ENCODE measurements at regions not wholly inside any gene's neighbourhood (a gene's known extent, or its start where the extent isn't known, plus 50 kb on each side); places are given as distances from the start of the nearest gene placed in this dataset.

GRCh38 chr15:96066126-96066525 is 264.4 kb upstream of the NR2F2 start:
- TF ChIP-seq POLR2A (IDR thresholded peaks at IDR 0.05) (no peak), CTCF (IDR thresholded peaks at IDR 0.05) (no peak)
